Activated T-helper 2 cell treated with anti-CD3 and anti-CD28 coated beads, Interferon-gamma antibody, Interleukin-2, Interleukin-4, amounts not matched to agents 10 μg/mL and 5 μg/mL and 100 μg/mL, durations not matched to agents 14 hours and 24 hours and 36 hours (primary cell): ENCODE measurements at regions not wholly inside any gene's neighbourhood (a gene's known extent, or its start where the extent isn't known, plus 50 kb on each side); places are given as distances from the start of the nearest gene placed in this dataset.

Experiments used
- DNase-seq: peaks from one replicate; pipeline ENCODE4 v3.0.0; 2021; ENCODE audit warnings: low spot score
- H3K27ac Mint-ChIP-seq: one replicate; pipeline ENCODE4 v1.8.0; 2021; ENCODE audit warnings: mixed read lengths
- H3K27me3 Mint-ChIP-seq: one replicate; pipeline ENCODE4 v1.8.0; 2021; ENCODE audit warnings: low read depth, mixed read lengths
- H3K36me3 Mint-ChIP-seq: one replicate; pipeline ENCODE4 v1.8.0; 2021; ENCODE audit warnings: low read depth, mixed read lengths
- H3K4me1 Mint-ChIP-seq: one replicate; pipeline ENCODE4 v1.8.0; 2021; ENCODE audit warnings: low read depth, mixed read lengths
- H3K4me3 Mint-ChIP-seq: one replicate; pipeline ENCODE4 v1.8.0; 2021; ENCODE audit warnings: low read depth, mild to moderate bottlenecking, moderate library complexity, mixed read lengths
- H3K9me3 Mint-ChIP-seq: one replicate; pipeline ENCODE4 v1.8.0; 2021; ENCODE audit warnings: mixed read lengths
- intact Hi-C: fragments of 100-400 bp; cut with micrococcal nuclease; formaldehyde crosslinking; loops from one replicate; pipeline ENCODE4 v1.15.1; 2023

GRCh38 chrX:57204306-57204705 lies 67.1 kb upstream of the SPIN2A start:
- intact Hi-C loops, result no loop called here
- H3K4me1 Mint-ChIP-seq, result no peaks in the 10 kb centered on the region
- DNase-seq, result no peak
- H3K4me3 Mint-ChIP-seq, result no peak overlapping the region
- no peaks in the 10 kb centered on the region for H3K27me3 Mint-ChIP-seq
- no peaks in the 10 kb centered on the region for H3K36me3 Mint-ChIP-seq
- no peaks in the 10 kb centered on the region for H3K9me3 Mint-ChIP-seq
- no peak overlapping the region for H3K27ac Mint-ChIP-seq

GRCh38 chrX:57211906-57212305 lies 74.6 kb upstream of the FAAH2 start:
- intact Hi-C loops, result no loop called here
- Mint-ChIP-seq H3K27ac (no peak overlapping the region), H3K36me3 (no peaks in the 10 kb centered on the region), H3K4me3 (no peak overlapping the region), H3K4me1 (no peaks in the 10 kb centered on the region), H3K27me3 (no peaks in the 10 kb centered on the region), H3K9me3 (no peaks in the 10 kb centered on the region)
- DNase-seq, result no peak

- intact Hi-C loops, result no loop called here
- Mint-ChIP-seq H3K27ac (no peak overlapping the region), H3K36me3 (peaks cover 17% of the 10 kb centered on the region), H3K9me3 (peaks cover 11% of the 10 kb centered on the region), H3K27me3 (no peaks in the 10 kb centered on the region), H3K4me1 (peaks cover 2% of the 10 kb centered on the region), H3K4me3 (no peak overlapping the region)
- peak; percentile 8 for DNase-seq
Measured at GRCh38 chrX:57227691-57228090, 58.8 kb upstream of the FAAH2 start.

GRCh38 chrX:57232658-57233360 lies 53.7 kb upstream of the FAAH2 start:
- Mint-ChIP-seq H3K4me1 (peaks cover 4% of the 10 kb centered on the region), H3K4me3 (no peak overlapping the region), H3K27ac (no peak overlapping the region), H3K36me3 (no peaks in the 10 kb centered on the region), H3K27me3 (no peaks in the 10 kb centered on the region), H3K9me3 (peaks cover 3% of the 10 kb centered on the region)
- DNase-seq, result no peak
- intact Hi-C loops, result no loop called here
